Upper lobe of left lung (tissue), 4 donors: ENCODE measurements at regions not wholly inside any gene's neighbourhood (a gene's known extent, or its start where the extent isn't known, plus 50 kb on each side); places are given as distances from the start of the nearest gene placed in this dataset.

Experiments used
- CTCF ChIP-seq, 6 experiments: fragments of 450-650 bp in 4 of 6; fragments of 200-600 bp in 2 of 6; sonication (generic) in 2 of 6; IDR thresholded peaks; one replicate each; pipeline ENCODE4 v1.5.1; 2016 to 2019; ENCODE audit warnings: antibody characterized with exemption in 6 of 6
- EP300 ChIP-seq, 4 donors: sonication (generic); formaldehyde crosslinking; IDR thresholded peaks; one replicate each; pipeline ENCODE4 v1.5.1; 2017; ENCODE audit warnings: antibody characterized with exemption in 4 of 4, control low read depth in 2 of 4
- POLR2A ChIP-seq, 4 donors: fragments of 450-650 bp; IDR thresholded peaks; one replicate each; pipeline ENCODE4 v1.5.1; 2016 to 2017; ENCODE audit warnings: antibody characterized with exemption in 4 of 4, mild to moderate bottlenecking in 2 of 4
- POLR2AphosphoS5 ChIP-seq, 2 donors: sonication (generic); formaldehyde crosslinking; IDR thresholded peaks; one replicate each; pipeline ENCODE4 v1.5.1; 2017; ENCODE audit warnings: antibody characterized with exemption in 2 of 2

GRCh38 chr6:163637524-163637923, 223.0 kb downstream of the QKI start:
- TF ChIP-seq CTCF (IDR thresholded peaks at IDR 0.05) (no peak), POLR2A (IDR thresholded peaks at IDR 0.05) (no peak), POLR2AphosphoS5 (IDR thresholded peaks at IDR 0.05) (no peak), EP300 (IDR thresholded peaks at IDR 0.05) (no peak)
